ENCODE measurements at regions not wholly inside any gene's neighbourhood (a gene's known extent, or its start where the extent isn't known, plus 50 kb on each side); places are given as distances from the start of the nearest gene placed in this dataset.

DNA sequence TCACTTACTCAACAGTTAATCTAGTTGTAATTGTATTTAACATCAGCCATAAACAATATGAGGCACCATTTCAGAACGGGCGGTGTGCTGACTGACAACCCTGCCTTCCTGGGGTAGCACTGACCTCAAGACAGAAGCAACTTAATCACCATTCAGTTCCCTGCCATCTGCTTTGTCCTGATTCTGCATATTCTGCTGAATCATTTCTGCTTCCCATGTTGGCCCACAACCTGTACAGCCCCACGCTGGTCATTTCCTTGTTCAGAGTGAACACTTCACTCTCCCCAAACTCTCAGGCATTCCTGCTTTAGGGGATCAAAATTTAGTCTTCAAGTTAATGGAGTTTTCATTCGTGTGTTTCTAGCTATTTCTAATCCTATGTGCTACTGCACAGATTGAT, 132.3 kb upstream of the ZBED5 start:
- TF ChIP-seq, protein P1, sequence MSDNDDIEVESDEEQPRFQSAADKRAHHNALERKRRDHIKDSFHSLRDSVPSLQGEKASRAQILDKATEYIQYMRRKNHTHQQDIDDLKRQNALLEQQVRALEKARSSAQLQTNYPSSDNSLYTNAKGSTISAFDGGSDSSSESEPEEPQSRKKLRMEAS (IDR thresholded peaks at IDR 0.05) = no peak
- TF ChIP-seq TEAD4 (IDR thresholded peaks at IDR 0.05) (no peak), YY1 (IDR thresholded peaks at IDR 0.05; ENCODE audit: low read depth) (no peak), REST (IDR thresholded peaks at IDR 0.05; ENCODE audit: low read depth) (no peak), NFIC (IDR thresholded peaks at IDR 0.05) (no peak), FOXM1 (IDR thresholded peaks at IDR 0.05; ENCODE audit: borderline replicate concordance, low read depth) (no peak), RAD21 (IDR thresholded peaks at IDR 0.05; ENCODE audit: low read depth) (no peak), EP300 (IDR thresholded peaks at IDR 0.05; ENCODE audit: borderline replicate concordance) (no peak), CREB1 (IDR thresholded peaks at IDR 0.05; ENCODE audit: low read depth) (no peak), TAF1 (IDR thresholded peaks at IDR 0.05; ENCODE audit: low read depth) (no peak)

Measured in Ishikawa (cell line).